Keratinocyte (primary cell): ENCODE measurements at regions not wholly inside any gene's neighbourhood (a gene's known extent, or its start where the extent isn't known, plus 50 kb on each side); places are given as distances from the start of the nearest gene placed in this dataset.
"Not testable (repeated sequence)": the region's sequence is repeated elsewhere in the genome, so short reads cannot be mapped to it uniquely, and the experiment has no call there.

Experiments used
- DNase-seq: peaks from one replicate; pipeline ENCODE4 v3.0.0-alpha.2; 2011; ENCODE audit warnings: low read depth, missing footprints, low spot score
- FAIRE-seq: peaks from 2 replicates; lab custom pipeline; 2011; peaks lifted over from hg19 to GRCh38; lab: Jason Lieb, UNC
- H2AFZ ChIP-seq: 2 replicates; pipeline ENCODE4 v1.6.0; 2012; ENCODE audit warnings: low read length, control low read depth, inconsistent platforms; ENCODE audit not compliant: control insufficient read depth
- H3K27ac ChIP-seq: 2 replicates; pipeline ENCODE4 v1.5.1; 2011; ENCODE audit warnings: low read length; ENCODE audit not compliant: control insufficient read depth, insufficient read depth
- H3K27me3 ChIP-seq: 3 replicates; pipeline ENCODE4 v1.6.0; 2011; ENCODE audit warnings: low read length; ENCODE audit not compliant: control insufficient read depth, insufficient read depth; ENCODE audit errors: extremely low read depth
- H3K36me3 ChIP-seq, 2 experiments: 2 replicates in 1 of 2; 3 replicates in 1 of 2; pipeline ENCODE4 v1.5.1; 2011; ENCODE audit warnings: low read length in 2 of 2, mild to moderate bottlenecking in 1 of 2; ENCODE audit not compliant: control insufficient read depth in 2 of 2, insufficient read depth in 2 of 2; ENCODE audit errors: extremely low read depth in 1 of 2
- H3K4me1 ChIP-seq: 3 replicates; pipeline ENCODE4 v1.5.1; 2011; ENCODE audit warnings: low read length; ENCODE audit not compliant: control insufficient read depth, insufficient read depth; ENCODE audit errors: extremely low read depth
- H3K4me2 ChIP-seq: 3 replicates; pipeline ENCODE4 v1.6.0; 2011; ENCODE audit warnings: low read depth, low read length; ENCODE audit not compliant: control insufficient read depth, insufficient read depth; ENCODE audit errors: extremely low read depth
- H3K4me3 ChIP-seq, 3 experiments: fragments of 200-600 bp in 1 of 3; sonication (generic) in 1 of 3; 2 replicates in 2 of 3; 3 replicates in 1 of 3; pipeline ENCODE4 v1.5.1; 2011 to 2016; ENCODE audit warnings: low read length in 3 of 3, mild to moderate bottlenecking in 3 of 3, control low read depth in 2 of 3, inconsistent platforms in 1 of 3, low read depth in 1 of 3, mixed read lengths in 1 of 3, mixed run types in 1 of 3, moderate library complexity in 1 of 3; ENCODE audit not compliant: control insufficient read depth in 2 of 3, insufficient read depth in 2 of 3; ENCODE audit errors: extremely low read depth in 1 of 3
- H3K79me2 ChIP-seq: 2 replicates; pipeline ENCODE4 v1.6.0; 2012; ENCODE audit warnings: low read length; ENCODE audit not compliant: control insufficient read depth, insufficient read depth
- H3K9ac ChIP-seq: 3 replicates; pipeline ENCODE4 v1.6.0; 2011; ENCODE audit warnings: low read length; ENCODE audit not compliant: control insufficient read depth, insufficient read depth; ENCODE audit errors: extremely low read depth
- H3K9me1 ChIP-seq: 3 replicates; pipeline ENCODE4 v1.6.0; 2011; ENCODE audit warnings: low read length; ENCODE audit not compliant: control insufficient read depth, insufficient read depth; ENCODE audit errors: extremely low read depth
- H3K9me3 ChIP-seq: 2 replicates; pipeline ENCODE4 v1.5.1; 2012; ENCODE audit warnings: low read depth, low read length; ENCODE audit not compliant: control insufficient read depth
- H4K20me1 ChIP-seq: 3 replicates; pipeline ENCODE4 v1.6.0; 2011; ENCODE audit warnings: low read length; ENCODE audit not compliant: control insufficient read depth, insufficient read depth; ENCODE audit errors: extremely low read depth
- EZH2 ChIP-seq: IDR thresholded peaks from one replicate; pipeline ENCODE4 v1.6.1; 2012; ENCODE audit warnings: inconsistent platforms, mild to moderate bottlenecking, low read length, moderate library complexity
- dilution Hi-C: fragments of 300-500 bp; cut with MboI; formaldehyde crosslinking; loops from one replicate; pipeline ENCODE4 v1.7.0; 2020; ENCODE audit warnings: low sequenced_read_pairs; ENCODE audit not compliant: extremely low pct_ligation_motif_present
- TF ChIP-seq, protein P1 (sequence below), 3 experiments: IDR thresholded peaks in 1 of 3; conservative IDR thresholded peaks in 1 of 3; optimal IDR thresholded peaks in 1 of 3; 2 replicates in 2 of 3; 3 replicates in 1 of 3; pipeline versions ENCODE3 to v1.5.1; 2011; ENCODE audit warnings: low read length in 3 of 3, mild to moderate bottlenecking in 3 of 3, moderate library complexity in 2 of 3, control low read depth in 1 of 3, inconsistent platforms in 1 of 3; ENCODE audit not compliant: insufficient read depth in 2 of 3; ENCODE audit errors: extremely low read depth in 1 of 3

DNA sequence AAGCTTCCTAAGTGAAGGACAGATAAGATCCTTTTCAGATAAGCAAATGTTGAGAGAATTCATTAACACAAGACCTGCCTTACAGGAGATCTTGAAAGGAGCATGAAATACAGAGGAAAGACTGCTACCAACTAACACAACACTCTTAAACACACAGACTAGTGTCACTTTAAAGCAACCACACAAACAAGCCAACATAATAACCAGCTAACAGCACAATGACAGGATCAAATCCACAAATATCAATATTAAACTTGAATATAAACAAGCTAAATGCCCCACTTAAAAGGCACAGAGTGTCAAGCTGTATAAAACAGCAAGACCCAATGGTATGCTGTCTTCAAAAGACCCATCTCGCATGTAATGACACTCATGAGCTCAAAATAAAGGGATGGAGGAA lies 70.8 kb upstream of the HMGXB4 start:
- H3K4me3 ChIP-seq: no peak overlapping the region
- no peak overlapping the region for H3K4me2 ChIP-seq
- no peaks in the 10 kb centered on the region for H3K9me3 ChIP-seq
- H3K9ac ChIP-seq: no peak overlapping the region
- no peaks in the 10 kb centered on the region for H3K36me3 ChIP-seq
- no peaks in the 10 kb centered on the region for H4K20me1 ChIP-seq
- no peak for DNase-seq
- TF ChIP-seq, protein P1, sequence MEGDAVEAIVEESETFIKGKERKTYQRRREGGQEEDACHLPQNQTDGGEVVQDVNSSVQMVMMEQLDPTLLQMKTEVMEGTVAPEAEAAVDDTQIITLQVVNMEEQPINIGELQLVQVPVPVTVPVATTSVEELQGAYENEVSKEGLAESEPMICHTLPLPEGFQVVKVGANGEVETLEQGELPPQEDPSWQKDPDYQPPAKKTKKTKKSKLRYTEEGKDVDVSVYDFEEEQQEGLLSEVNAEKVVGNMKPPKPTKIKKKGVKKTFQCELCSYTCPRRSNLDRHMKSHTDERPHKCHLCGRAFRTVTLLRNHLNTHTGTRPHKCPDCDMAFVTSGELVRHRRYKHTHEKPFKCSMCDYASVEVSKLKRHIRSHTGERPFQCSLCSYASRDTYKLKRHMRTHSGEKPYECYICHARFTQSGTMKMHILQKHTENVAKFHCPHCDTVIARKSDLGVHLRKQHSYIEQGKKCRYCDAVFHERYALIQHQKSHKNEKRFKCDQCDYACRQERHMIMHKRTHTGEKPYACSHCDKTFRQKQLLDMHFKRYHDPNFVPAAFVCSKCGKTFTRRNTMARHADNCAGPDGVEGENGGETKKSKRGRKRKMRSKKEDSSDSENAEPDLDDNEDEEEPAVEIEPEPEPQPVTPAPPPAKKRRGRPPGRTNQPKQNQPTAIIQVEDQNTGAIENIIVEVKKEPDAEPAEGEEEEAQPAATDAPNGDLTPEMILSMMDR (optimal IDR thresholded peaks at IDR 0.05 in 1 of 3, IDR thresholded peaks at IDR 0.05 in 1 of 3, conservative IDR thresholded peaks at IDR 0.05 in 1 of 3; ENCODE audit: extremely low read depth in 1 of 3, insufficient read depth in 2 of 3, low read length in 3 of 3): no peak
- no peak for TF ChIP-seq EZH2
- H3K27ac ChIP-seq: no peak overlapping the region
- no peaks in the 10 kb centered on the region for H3K9me1 ChIP-seq
- no peaks in the 10 kb centered on the region for H3K79me2 ChIP-seq
- H3K27me3 ChIP-seq: peaks cover 6% of the 10 kb centered on the region
- dilution Hi-C loops: no loop called here
- peaks cover under 1% of the 10 kb centered on the region for H3K4me1 ChIP-seq
- H2AFZ ChIP-seq: no peak overlapping the region
- no peak for FAIRE-seq

GRCh38 chr22:35188930-35189329 lies 68.4 kb upstream of the HMGXB4 start:
- H4K20me1 ChIP-seq, H3K9me1 ChIP-seq, H3K27me3 ChIP-seq, H3K4me3 ChIP-seq, H3K9me3 ChIP-seq, H3K4me1 ChIP-seq, H3K79me2 ChIP-seq, H2AFZ ChIP-seq, FAIRE-seq, H3K4me2 ChIP-seq, DNase-seq, H3K9ac ChIP-seq, H3K36me3 ChIP-seq, dilution Hi-C loops, H3K27ac ChIP-seq: not testable (repeated sequence)

DNA sequence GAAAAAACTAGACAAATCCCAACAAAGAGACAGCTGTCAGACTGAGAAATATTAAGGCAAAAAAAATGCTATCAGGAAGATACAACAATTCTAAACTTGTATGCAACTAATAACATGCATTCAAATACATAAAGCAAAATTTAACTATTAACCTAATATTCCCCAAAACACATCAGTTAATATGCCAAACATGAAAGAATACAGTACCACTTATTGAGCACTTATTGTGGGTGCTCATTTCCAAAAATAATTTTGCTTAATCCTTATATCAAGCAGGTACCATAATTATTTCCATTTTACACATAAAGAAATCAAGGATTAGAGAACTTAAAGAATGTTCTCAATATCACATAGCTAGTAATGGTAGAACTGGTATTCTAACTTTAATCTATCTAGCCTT lies 67.7 kb upstream of the HMGXB4 start:
- no peak overlapping the region for H3K4me2 ChIP-seq
- no peaks in the 10 kb centered on the region for H3K9me1 ChIP-seq
- no peak overlapping the region for H3K4me3 ChIP-seq
- no peaks in the 10 kb centered on the region for H4K20me1 ChIP-seq
- H3K27me3 ChIP-seq: peaks cover 6% of the 10 kb centered on the region
- no peak for TF ChIP-seq EZH2
- TF ChIP-seq, protein P1 (optimal IDR thresholded peaks at IDR 0.05 in 1 of 3, IDR thresholded peaks at IDR 0.05 in 1 of 3, conservative IDR thresholded peaks at IDR 0.05 in 1 of 3; ENCODE audit: extremely low read depth in 1 of 3, insufficient read depth in 2 of 3, low read length in 3 of 3): no peak
- no peak overlapping the region for H3K9ac ChIP-seq
- dilution Hi-C loops: no loop called here
- H3K4me1 ChIP-seq: peaks cover 5% of the 10 kb centered on the region
- FAIRE-seq: no peak
- H3K27ac ChIP-seq: no peak overlapping the region
- H3K9me3 ChIP-seq: no peaks in the 10 kb centered on the region
- H3K79me2 ChIP-seq: no peaks in the 10 kb centered on the region
- H3K36me3 ChIP-seq: no peaks in the 10 kb centered on the region
- H2AFZ ChIP-seq: no peak overlapping the region
- DNase-seq: no peak
